Activated naive CD4-positive, alpha-beta T cell treated with Interleukin-2 at 50 U/mL for 16 hours (primary cell): ENCODE measurements at regions not wholly inside any gene's neighbourhood (a gene's known extent, or its start where the extent isn't known, plus 50 kb on each side); places are given as distances from the start of the nearest gene placed in this dataset.
A peak's percentile ranks its signal among the peaks of the same experiment; 100 is the strongest.
"Not testable (repeated sequence)": the region's sequence is repeated elsewhere in the genome, so short reads cannot be mapped to it uniquely, and the experiment has no call there.

Source experiments
- DNase-seq: peaks from one replicate; pipeline ENCODE4 v3.0.0-alpha.2; 2020

DNA sequence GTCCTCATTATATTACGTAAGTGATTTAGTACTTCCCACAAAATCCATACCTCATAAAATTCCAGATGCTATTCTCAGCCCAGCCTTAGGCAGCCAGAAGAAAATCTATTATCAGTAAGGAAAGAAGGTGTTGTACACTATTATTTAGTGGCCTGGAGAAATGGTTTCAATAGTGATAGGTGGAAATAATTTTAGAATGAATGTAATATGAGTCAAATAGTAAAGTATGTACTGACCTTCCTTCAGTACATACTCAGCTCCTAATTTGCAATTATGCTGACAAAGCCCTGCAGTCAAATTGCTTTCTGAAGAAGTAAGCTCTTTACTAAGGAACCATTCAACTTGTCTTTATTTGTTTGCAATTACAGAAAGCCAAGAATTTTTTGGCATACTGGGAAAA is 409.2 kb downstream of the HTR1A start:
- DNase-seq = no peak

- DNase-seq = no peak
Observed at GRCh38 chr5:63535840-63536602, 426.2 kb downstream of the HTR1A start.

- DNase-seq = no peak
Observed at GRCh38 chr5:63524281-63524680, 438.0 kb downstream of the HTR1A start.

GRCh38 chr5:63516006-63516405 is 446.2 kb downstream of the HTR1A start:
- no peak for DNase-seq

DNA sequence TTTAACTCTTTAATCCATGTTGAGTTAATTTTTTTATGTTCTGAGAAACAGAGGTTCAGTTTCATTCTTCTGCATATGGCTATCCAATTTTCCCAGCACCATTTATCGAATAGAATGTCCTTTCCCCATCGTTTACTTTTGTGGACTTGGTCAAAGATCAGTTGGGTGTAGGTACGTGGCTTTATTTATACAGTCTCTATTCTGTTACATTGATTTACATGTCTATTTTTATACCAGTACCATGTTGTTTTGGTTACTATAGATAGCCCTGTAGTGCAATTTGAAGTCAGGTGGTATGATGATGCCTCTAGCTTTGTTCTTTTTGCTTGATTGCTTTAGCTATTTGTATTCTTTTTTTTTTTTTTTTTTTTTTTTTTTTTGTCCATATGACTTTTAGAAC is 462.0 kb downstream of the HTR1A start:
- no peak for DNase-seq

DNA sequence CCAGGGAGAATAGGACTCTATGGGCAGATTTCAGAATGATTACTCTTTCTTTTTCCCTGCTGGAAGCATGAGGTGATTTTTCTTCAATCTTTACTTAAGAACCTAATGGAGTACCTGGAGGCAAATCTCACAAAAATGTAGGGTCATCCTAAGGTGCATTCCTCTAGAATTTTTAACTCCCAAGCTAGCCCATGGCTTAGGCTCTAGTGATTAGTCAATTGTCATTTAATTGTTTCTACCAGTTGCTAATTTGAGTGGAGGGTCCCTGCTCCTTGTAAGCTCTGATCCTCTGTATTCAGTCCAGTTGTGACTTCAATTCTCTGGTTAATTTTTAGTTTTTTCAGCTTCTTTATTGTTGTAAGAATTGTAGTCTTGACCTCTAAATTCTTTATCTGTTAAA is 467.0 kb downstream of the HTR1A start:
- no peak for DNase-seq

DNA sequence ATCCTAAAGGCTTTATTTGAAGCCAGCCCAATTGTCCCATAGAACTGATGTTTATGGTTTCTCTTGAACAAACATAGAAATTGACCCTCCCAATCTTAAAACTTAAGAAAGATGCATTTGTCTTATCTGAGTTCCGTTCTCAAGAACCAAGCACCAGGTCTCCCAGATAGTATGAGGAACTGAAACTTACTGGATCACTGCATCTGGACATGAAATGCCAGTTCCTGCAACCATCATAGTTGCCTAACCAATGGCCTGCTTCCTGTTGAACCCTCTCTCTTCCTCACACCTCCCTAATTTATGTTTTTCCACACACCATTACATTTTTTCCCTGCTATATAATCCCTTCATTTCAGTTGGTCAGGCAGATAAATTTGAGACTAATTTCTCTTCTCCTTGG is 478.9 kb downstream of the HTR1A start:
- no peak for DNase-seq

DNA sequence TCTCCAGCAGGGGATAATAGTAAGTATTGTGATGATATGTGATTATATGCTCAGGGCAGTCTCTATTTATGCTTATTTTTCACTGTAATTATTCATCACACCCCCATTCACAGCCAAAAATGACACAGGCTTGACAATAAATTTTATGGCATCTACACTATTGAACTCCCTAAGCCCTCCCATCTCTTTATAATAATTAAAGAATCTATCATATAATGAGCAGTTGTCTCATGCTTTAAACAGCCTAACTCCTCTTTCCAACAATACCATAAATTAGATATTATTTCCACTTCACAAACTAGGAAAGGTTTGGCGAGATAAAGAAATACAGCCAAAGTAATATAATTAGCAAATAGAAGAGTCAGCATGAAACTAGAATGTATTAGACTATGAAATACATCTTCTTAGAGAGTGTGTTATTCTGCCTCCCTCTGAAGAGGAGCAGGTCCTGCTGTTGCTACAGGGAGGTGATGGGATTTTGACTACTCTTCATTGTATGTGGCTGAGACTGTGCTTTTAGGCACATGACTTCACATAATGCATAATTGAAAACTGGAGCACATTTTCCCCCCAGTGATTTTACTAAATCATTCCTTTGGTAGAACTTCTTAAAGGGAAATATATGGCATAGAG is 488.8 kb downstream of the HTR1A start:
- no peak for DNase-seq

DNA sequence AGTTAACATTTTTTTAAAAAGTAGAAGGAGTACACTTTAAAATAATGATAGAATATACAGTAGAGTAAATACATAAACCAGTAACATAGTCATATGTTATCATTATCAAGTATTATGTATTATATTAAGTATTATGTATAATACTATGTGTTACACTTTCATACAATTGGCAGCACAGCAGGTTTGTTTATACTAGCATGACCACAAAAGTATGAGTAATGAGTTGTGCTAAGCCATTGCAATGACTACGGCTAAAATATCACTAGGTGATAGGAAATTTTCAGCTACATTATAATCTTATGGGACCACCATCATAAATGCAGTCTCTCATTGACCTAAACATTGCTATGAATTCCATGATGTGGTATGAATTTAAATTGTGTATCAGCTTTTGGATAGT is 506.0 kb downstream of the HTR1A start:
- no peak for DNase-seq

DNA sequence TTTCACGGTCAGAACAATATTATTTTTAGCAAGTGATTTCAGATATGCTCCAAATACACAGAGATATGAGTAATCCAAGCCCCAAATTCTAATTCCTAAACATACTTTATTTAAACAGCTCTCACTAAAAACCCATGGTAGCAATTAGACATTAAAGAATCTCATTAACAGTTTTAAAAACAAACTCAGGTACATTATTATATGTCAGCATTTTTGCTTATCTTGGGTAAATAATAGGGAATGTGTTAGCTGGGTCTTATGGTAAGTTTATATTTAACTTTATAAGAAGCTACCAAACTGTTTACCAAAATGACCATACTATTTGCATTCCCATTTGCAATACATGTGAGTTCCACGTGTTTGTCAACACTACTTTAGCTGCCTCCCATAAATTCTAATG is 511.1 kb downstream of the HTR1A start:
- DNase-seq = no peak

DNA sequence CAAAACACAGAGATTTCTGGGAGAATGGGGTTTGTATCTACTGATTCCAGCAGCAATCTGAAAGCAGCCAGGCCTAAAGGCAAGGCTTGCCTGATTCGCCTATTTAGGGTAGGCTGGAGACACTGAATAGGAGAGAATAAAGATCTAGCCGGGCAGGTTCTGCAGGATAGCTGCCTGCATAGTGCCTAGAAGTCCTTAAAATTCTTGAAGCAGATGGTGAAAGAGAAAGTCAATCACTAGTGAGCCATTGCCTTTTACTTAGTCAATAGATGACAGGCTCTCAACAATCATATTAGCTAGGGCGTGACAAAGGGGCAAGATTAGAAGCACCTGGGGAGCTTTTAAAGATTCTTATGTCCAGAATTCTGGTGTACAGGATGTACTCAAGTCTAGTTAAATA is 522.7 kb downstream of the HTR1A start:
- no peak for DNase-seq

DNA sequence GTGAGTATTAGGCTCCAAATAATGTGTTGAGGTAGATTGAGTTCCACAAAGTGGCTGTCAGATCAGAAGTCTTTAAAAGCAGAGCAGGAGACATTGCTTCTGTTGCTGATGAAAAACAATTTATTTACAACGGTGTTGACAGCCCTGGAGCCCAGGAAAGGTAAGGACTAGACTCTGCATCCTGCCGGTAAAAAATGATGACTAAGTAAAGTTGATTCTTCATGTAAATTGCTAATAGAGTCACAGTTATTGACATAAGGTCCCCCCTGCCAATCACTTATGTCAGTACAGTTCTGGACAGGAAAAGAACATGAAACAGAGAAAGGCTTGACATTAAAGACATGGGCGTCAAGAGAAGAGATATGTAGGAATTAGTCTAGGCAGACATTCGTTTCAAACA is 552.5 kb downstream of the HTR1A start:
- DNase-seq = no peak

- no peak for DNase-seq
Observed at GRCh38 chr5:63408984-63409383, 553.3 kb downstream of the HTR1A start.

DNA sequence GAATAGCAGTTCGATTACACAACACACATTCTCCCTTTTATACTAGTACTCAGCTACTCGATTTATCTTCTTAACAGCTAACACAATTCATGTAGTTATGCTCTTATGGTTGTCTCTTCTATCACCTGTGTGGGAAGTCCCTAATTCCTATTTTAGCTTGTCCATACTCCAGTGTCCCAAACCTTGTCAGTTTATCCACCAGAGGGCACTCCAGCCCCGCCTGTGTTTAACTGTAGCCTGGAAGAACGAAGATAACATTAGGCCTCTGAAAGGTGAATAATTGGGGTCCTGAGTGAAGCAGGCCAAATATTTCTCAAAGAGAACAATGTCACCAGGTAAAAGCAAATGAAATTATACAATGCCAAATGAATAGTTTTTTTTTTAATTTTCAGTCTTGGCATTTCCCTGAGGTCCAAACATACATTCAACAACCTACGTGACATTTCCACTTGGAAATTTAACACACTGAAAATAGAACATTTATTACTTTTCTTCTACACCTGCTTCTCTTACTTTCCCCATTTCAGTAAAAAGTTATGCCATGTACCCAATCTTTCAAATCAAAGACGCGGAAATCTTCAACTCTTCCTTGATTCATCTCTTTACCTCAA is 560.7 kb downstream of the HTR1A start:
- DNase-seq = peak; percentile 1

GRCh38 chr5:63400079-63400478 is 562.2 kb downstream of the HTR1A start:
- no peak for DNase-seq

- DNase-seq = no peak
Observed at GRCh38 chr5:63398346-63398745, 563.9 kb downstream of the HTR1A start.

- not testable (repeated sequence) for DNase-seq
Observed at GRCh38 chr5:63388188-63388587, 574.1 kb downstream of the HTR1A start.

GRCh38 chr5:63375851-63376250 is 586.4 kb downstream of the HTR1A start:
- DNase-seq = no peak

- DNase-seq = no peak
Observed at GRCh38 chr5:63374085-63374484, 588.2 kb downstream of the HTR1A start.

DNA sequence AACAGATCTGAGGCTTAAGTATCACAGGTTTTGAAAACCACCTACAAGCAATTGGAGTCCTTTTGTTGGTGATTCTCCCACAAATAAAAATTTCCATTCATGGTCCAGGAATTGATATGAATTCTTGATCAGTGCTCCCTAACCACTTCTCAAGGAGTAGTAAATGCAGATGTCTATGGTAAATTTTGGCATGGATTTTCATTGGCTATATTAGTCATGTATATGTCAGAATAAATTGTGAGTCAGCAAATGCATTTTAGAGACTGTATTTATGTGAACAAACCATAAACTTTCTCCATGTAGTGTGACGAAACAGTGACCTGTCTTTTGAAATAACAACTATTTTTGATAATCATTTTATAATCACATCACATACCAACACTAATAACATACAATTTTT is 611.1 kb downstream of the HTR1A start:
- no peak for DNase-seq

DNA sequence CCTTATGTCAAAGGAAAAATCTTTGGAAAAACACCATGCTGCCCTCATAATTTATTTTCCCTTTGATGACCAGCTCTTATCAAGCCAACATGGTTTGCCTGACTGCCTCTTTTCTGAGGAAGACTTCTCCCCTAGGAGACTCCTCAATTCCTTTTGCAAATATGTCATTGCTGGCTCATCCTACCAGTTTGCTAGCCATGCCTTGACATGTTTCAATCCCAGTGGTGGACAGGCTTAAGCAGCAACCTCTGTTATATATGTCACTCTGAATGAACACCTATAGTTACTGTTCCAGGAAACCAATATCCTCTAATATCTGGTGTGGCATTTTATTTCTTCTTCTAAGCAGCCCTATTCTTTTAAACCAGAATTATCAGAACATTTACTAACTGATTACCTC is 615.8 kb downstream of the HTR1A start:
- DNase-seq = no peak

GRCh38 chr5:63341442-63341841 is 620.8 kb downstream of the HTR1A start:
- no peak for DNase-seq

DNA sequence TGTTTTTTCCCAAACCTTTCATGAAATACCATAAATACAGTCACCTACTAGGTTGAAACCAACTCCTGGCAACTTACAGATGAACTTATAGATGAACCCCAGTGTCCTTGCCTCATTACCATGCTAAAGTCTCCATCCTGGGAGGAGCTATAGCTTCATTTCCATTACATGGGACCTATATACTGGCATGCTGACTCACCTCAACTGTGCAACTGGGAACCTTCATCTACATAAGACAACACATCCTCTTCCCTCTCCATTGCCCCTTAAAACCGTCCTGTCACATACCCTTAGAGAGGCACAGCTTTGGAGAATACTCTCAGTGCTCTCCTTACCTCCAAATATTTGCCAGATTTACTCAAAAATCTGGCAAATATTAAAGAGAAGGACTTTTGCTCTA is 638.3 kb downstream of the HTR1A start:
- no peak for DNase-seq

DNA sequence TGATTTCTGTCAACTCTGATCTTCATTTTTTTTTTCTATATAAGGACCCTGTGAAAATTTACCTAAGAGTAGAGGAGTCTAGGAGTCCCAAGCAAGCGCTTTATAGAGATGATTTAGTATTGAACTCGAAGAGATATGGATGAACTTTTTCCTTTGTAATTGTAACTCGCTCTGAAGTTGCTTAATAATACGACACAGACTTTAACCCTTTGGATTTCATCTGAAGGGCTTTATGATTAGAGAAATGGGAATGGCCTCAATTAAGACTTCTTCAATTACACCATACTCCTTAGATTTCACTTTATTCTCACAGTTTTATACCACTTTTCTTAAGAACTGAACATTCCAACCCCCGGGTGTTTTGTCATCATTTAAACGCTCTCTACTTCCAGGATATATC is 647.7 kb downstream of the HTR1A start:
- no peak for DNase-seq

DNA sequence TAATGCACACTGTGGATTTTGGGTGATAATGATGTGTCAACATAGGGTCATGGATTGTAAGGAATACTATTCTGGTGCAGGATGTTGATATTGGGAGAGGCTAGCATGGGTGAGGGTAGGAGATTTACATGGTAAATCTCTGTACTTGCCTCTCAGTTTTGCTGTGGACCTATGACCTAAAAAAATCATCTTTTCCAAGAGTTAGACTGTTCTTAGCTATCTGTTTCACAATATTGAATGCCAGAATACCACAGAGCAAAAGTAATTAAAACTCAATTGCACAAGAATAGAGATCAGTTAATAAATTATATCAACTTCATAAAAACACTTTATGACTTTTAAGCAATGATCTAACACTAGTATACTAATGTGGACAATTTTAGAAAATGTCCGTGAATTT is 651.6 kb downstream of the HTR1A start:
- no peak for DNase-seq
